Neuron (in vitro differentiated cells): ENCODE measurements at regions not wholly inside any gene's neighbourhood (a gene's known extent, or its start where the extent isn't known, plus 50 kb on each side); places are given as distances from the start of the nearest gene placed in this dataset.

Experiments
- H2AFZ ChIP-seq: one replicate; pipeline ENCODE4 v1.6.1; 2013; ENCODE audit warnings: low read depth, mild to moderate bottlenecking, inconsistent platforms, low read length, moderate library complexity
- H3K27me3 ChIP-seq: one replicate; pipeline ENCODE4 v1.6.1; 2013; ENCODE audit warnings: low read length; ENCODE audit not compliant: insufficient read depth
- H3K36me3 ChIP-seq: one replicate; pipeline ENCODE4 v1.6.1; 2013; ENCODE audit warnings: low read length; ENCODE audit not compliant: insufficient read depth
- H3K4me1 ChIP-seq: one replicate; pipeline ENCODE4 v1.6.1; 2013; ENCODE audit warnings: low read length; ENCODE audit not compliant: insufficient read depth
- H3K4me3 ChIP-seq: 2 replicates; pipeline ENCODE4 v1.5.1; 2013; ENCODE audit warnings: mild to moderate bottlenecking, low read length, moderate library complexity
- H3K9me3 ChIP-seq: one replicate; pipeline ENCODE4 v1.6.1; 2013; ENCODE audit warnings: low read length

GRCh38 chr4:132955146-132955545 is 193.9 kb upstream of the PCDH10 start:
- Histone ChIP-seq H3K36me3 (no peaks in the 10 kb centered on the region), H3K27me3 (no peaks in the 10 kb centered on the region), H3K4me3 (no peak overlapping the region), H3K9me3 (no peaks in the 10 kb centered on the region), H2AFZ (no peak overlapping the region), H3K4me1 (peaks cover 15% of the 10 kb centered on the region)

DNA sequence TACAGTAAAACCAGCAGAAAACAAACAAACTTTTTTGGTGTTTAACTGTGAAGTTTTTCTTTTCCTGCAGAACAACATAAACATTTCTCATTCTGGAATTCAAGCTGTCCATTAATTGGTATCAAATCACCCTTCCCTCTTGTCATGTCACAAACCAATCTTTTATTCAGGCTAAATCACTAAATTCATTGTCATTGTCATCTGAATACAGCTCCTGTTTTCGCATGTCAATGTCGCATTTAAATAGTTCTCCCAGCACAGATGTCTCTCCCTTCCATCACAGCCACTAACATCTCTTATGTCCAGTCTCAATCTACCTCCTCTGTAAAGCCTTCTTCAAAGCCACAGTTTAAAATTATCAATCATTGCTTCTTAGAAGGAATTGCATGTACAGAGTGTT is 192.1 kb upstream of the PCDH10 start:
- peaks cover 15% of the 10 kb centered on the region for H3K4me1 ChIP-seq
- H3K27me3 ChIP-seq = no peaks in the 10 kb centered on the region
- H3K4me3 ChIP-seq = no peak overlapping the region
- H2AFZ ChIP-seq = no peak overlapping the region
- H3K9me3 ChIP-seq = no peaks in the 10 kb centered on the region
- no peaks in the 10 kb centered on the region for H3K36me3 ChIP-seq

DNA sequence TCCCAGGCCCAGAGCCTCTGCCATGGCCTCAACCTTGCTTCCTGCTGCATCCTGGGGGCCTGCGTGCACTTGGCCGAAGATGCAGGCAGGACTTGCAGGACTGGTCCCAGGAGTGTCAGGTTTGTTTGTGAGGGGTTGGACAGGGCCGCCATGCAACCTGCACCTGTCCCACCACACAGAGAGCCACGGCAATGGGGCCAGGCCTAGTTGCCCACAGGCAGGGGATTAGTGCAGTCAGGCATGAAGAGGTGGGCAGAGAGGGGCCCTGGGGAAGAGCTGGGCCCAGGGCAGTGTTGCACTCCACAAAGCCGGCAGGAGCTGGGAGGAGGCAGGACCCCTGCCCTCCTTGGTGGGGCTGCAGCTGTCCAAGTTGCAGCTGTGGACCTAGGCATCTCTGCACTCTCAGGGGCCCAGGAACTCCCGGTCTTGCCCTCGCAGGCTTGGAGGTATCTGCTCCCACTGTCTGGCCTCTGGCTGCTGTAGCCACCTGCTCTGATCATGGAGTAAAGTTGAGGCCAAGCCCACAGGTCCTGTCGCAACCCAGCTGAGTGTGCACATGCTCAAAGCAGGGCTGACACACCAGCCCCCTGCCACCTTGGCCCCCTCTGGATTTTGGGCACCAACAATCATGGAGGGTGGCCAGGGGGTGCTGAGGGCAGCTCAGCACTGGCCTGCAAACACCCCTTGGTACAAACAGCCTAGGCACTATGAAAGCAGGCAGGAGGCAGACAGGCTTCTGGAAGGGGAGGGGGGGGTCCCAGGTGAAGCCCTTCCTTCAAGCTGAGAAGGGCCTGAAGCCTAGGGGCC is 190.4 kb upstream of the PCDH10 start:
- no peak overlapping the region for H2AFZ ChIP-seq
- no peaks in the 10 kb centered on the region for H3K27me3 ChIP-seq
- no peaks in the 10 kb centered on the region for H3K36me3 ChIP-seq
- H3K9me3 ChIP-seq = no peaks in the 10 kb centered on the region
- H3K4me1 ChIP-seq = peaks cover 15% of the 10 kb centered on the region
- H3K4me3 ChIP-seq = no peak overlapping the region

- no peak overlapping the region for H2AFZ ChIP-seq
- no peaks in the 10 kb centered on the region for H3K9me3 ChIP-seq
- H3K27me3 ChIP-seq = no peaks in the 10 kb centered on the region
- peaks cover 18% of the 10 kb centered on the region for H3K4me1 ChIP-seq
- H3K36me3 ChIP-seq = no peaks in the 10 kb centered on the region
- H3K4me3 ChIP-seq = no peak overlapping the region
Measured at GRCh38 chr4:132981611-132982010, 167.5 kb upstream of the PCDH10 start.

DNA sequence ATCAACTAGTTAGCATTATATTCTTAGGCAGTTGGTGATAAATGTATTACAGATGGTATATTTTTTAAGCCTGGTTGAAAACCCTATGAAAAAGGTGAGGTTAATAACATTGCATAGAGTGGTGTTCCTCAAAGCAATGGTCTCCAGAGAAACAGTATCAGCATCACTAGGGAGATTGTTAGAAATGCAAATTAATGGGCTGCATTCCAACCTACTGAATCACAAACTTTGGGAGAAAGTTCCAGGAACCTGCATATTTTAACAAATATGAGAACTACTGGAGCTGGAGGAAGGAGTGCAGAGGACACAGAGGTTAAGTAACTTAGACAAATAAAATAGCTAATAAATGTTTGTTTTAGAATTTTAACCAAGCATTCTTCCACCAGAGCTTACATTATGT is 166.9 kb upstream of the PCDH10 start:
- H3K9me3 ChIP-seq = no peaks in the 10 kb centered on the region
- H3K4me1 ChIP-seq = peaks cover 18% of the 10 kb centered on the region
- H3K4me3 ChIP-seq = no peak overlapping the region
- no peaks in the 10 kb centered on the region for H3K36me3 ChIP-seq
- no peak overlapping the region for H2AFZ ChIP-seq
- H3K27me3 ChIP-seq = no peaks in the 10 kb centered on the region

DNA sequence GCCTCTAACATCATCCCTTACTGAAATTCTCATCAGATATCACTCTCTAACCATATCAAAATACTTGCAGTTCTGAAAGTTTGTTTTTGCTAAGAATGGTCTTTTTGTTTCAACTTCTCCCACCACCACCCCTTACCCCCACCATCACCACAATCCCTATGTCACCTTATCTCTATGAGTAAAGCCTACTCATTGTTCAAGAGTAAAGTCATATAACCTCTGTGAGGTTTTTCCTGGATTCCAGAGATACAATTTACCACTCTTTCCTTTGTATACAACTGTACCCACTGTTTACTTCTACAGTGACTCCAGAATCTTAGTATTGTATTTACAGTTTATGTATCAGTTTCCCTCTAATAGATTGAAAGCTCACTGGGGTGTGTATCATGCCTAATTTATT is 158.0 kb upstream of the PCDH10 start:
- Histone ChIP-seq H3K36me3 (no peaks in the 10 kb centered on the region), H3K4me3 (no peak overlapping the region), H3K9me3 (no peaks in the 10 kb centered on the region), H2AFZ (no peak overlapping the region), H3K27me3 (no peaks in the 10 kb centered on the region), H3K4me1 (peaks cover 2% of the 10 kb centered on the region)

DNA sequence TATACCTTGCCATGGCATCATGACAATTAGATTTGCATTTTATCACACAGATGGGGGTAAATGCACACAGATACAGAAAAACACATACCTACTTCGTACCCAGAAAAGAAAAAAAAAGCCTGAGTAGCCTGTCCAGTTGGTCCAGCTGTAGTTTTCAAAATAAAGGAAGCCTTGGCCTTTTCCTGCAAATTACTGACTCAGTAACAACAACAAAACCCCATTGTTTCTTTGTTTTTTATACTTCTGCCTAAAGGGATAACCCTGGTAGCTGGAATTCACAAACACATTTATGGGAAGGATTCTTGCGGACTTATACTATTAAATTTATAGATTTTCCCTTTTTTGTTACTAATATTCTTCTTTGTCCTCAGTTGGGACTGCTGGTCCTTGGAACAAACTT is 156.4 kb upstream of the PCDH10 start:
- Histone ChIP-seq H3K36me3 (no peaks in the 10 kb centered on the region), H3K27me3 (no peaks in the 10 kb centered on the region)

DNA sequence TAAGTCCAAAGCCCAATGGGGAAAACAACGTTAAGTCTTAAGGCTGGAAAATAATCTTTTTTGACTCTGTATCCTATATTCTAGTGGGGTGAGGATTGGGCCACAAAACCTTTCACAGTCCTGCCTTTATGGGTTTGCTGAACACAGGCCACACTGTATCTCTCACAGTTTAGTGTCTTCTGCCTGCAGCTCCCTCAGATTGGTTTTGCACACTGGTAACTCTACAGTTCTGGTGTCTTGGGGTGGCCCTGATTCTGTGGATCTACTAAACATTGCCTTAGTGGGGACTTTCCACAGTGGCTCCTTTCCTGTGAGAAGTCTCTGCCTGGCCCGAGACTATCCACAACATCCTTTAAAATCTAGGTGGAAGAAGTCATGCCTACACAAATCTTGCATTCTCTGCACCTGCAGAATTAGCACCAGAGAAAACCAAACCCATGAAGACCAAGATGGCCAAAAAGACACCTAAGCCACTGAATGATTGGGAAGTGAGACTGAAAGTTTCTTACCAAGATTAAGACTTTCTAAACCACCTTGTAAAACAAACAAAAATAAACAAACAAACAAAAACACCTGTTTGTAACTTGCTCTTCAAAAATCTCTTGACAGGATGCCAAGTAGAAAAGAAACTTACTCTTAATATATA is 150.4 kb upstream of the PCDH10 start:
- no peaks in the 10 kb centered on the region for H3K27me3 ChIP-seq
- no peaks in the 10 kb centered on the region for H3K36me3 ChIP-seq
- no peaks in the 10 kb centered on the region for H3K9me3 ChIP-seq
- no peaks in the 10 kb centered on the region for H3K4me1 ChIP-seq
- H3K4me3 ChIP-seq = no peak overlapping the region
- H2AFZ ChIP-seq = no peak overlapping the region

More for the DNA sequence above, 156.4 kb upstream of the PCDH10 start:
- peaks cover 2% of the 10 kb centered on the region for H3K4me1 ChIP-seq
- no peak overlapping the region for H3K4me3 ChIP-seq
- no peaks in the 10 kb centered on the region for H3K9me3 ChIP-seq
- H2AFZ ChIP-seq = no peak overlapping the region

DNA sequence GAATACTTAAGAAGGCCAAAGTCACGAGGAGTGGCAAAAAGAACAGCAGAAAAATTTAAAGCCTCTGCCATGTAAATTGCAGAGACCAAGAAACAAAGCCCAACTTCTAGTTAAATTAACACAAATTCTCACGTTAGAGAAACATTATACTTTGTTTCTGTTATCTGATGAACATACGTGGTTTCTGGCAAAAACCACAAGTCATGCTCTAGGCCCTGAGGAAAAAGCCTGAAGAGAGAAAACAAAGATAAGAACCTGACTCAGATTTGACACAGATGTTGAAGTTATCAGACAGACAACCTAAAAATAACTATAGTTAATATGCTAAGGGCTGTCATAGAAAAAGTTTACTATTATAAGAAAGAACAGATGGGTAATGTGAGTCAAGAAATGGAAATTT is 149.1 kb upstream of the PCDH10 start:
- Histone ChIP-seq H3K27me3 (no peaks in the 10 kb centered on the region), H3K9me3 (no peaks in the 10 kb centered on the region), H3K4me3 (no peak overlapping the region), H3K4me1 (no peaks in the 10 kb centered on the region), H2AFZ (no peak overlapping the region), H3K36me3 (no peaks in the 10 kb centered on the region)

DNA sequence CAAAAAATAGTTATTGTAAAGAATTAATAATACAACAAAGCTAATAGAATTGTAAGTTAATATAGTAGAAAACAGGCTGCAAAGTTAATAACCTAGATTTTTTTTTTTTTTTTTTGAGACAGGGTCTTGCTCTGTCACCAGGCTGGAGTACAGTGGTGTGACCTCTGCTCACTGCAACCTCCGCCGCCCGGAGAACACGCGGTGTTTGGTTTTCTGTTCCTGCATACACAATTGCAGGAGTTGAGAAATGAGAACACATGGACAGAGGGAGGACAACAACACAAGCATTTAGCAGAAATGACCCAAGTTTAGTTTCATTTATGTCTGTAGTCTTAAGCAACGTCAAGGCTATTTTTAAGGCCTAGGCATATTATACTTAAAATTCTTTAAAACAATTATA is 145.9 kb upstream of the PCDH10 start:
- Histone ChIP-seq H3K27me3 (no peaks in the 10 kb centered on the region), H3K4me3 (no peak overlapping the region), H2AFZ (no peak overlapping the region), H3K4me1 (no peaks in the 10 kb centered on the region), H3K36me3 (no peaks in the 10 kb centered on the region), H3K9me3 (no peaks in the 10 kb centered on the region)

GRCh38 chr4:133014473-133015135 is 134.5 kb upstream of the PCDH10 start:
- Histone ChIP-seq H3K36me3 (no peaks in the 10 kb centered on the region), H2AFZ (no peak overlapping the region), H3K4me3 (no peak overlapping the region), H3K9me3 (no peaks in the 10 kb centered on the region), H3K27me3 (no peaks in the 10 kb centered on the region), H3K4me1 (no peaks in the 10 kb centered on the region)

GRCh38 chr4:133045288-133045687 is 103.8 kb upstream of the PCDH10 start:
- Histone ChIP-seq H3K4me3 (no peak overlapping the region), H2AFZ (no peak overlapping the region), H3K4me1 (no peaks in the 10 kb centered on the region), H3K36me3 (no peaks in the 10 kb centered on the region), H3K9me3 (no peaks in the 10 kb centered on the region), H3K27me3 (no peaks in the 10 kb centered on the region)

DNA sequence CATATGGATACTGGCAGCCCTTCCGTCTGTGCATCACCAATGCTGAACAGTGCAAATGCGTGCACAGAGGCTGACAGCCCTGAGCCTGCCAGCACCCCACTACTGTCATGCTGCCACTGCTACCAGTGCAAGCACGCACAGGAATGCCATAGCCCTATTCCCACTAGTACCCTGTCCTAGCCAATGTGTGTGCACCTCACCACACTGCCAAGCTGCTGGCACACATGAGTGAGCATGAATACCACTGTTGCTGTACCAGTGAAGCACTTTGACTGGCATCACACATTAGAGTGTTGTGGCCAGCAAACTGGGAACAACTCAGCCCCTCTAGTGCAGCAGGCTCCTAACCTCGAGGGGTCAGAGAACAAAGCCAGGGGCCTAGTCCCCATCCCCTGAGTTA is 102.9 kb upstream of the PCDH10 start:
- Histone ChIP-seq H3K36me3 (no peaks in the 10 kb centered on the region), H3K9me3 (no peaks in the 10 kb centered on the region), H3K4me3 (no peak overlapping the region), H2AFZ (no peak overlapping the region), H3K4me1 (no peaks in the 10 kb centered on the region), H3K27me3 (no peaks in the 10 kb centered on the region)
